Neuronal stem cell (in vitro differentiated cells): ENCODE measurements at regions not wholly inside any gene's neighbourhood (a gene's known extent, or its start where the extent isn't known, plus 50 kb on each side); places are given as distances from the start of the nearest gene placed in this dataset.
"Not testable (repeated sequence)": the region's sequence is repeated elsewhere in the genome, so short reads cannot be mapped to it uniquely, and the experiment has no call there.

ENCODE experiments used
- DNase-seq: peaks from one replicate; pipeline ENCODE4 v3.0.0-alpha.2; 2013; ENCODE audit warnings: low spot score
- H2AFZ ChIP-seq: one replicate; pipeline ENCODE4 v1.6.1; 2013; ENCODE audit warnings: mild to moderate bottlenecking, low read length, inconsistent platforms
- H2AK5ac ChIP-seq: 2 replicates; pipeline ENCODE4 v1.6.1; 2013; ENCODE audit warnings: low read depth, mild to moderate bottlenecking, inconsistent platforms, low read length, moderate library complexity, mixed read lengths
- H2BK120ac ChIP-seq: 2 replicates; pipeline ENCODE4 v1.6.1; 2013; ENCODE audit warnings: low read depth, mild to moderate bottlenecking, inconsistent platforms, low read length, moderate library complexity, mixed read lengths
- H2BK12ac ChIP-seq: one replicate; pipeline ENCODE4 v1.6.1; 2013; ENCODE audit warnings: low read length, inconsistent platforms
- H2BK15ac ChIP-seq: 2 replicates; pipeline ENCODE4 v1.6.1; 2013; ENCODE audit warnings: mild to moderate bottlenecking, low read length, inconsistent platforms, mixed read lengths
- H2BK5ac ChIP-seq: one replicate; pipeline ENCODE4 v1.6.1; 2013; ENCODE audit warnings: inconsistent platforms, mild to moderate bottlenecking, low read length, moderate library complexity
- H3K14ac ChIP-seq: one replicate; pipeline ENCODE4 v1.6.1; 2013; ENCODE audit warnings: low read length, inconsistent platforms
- H3K18ac ChIP-seq: 2 replicates; pipeline ENCODE4 v1.6.1; 2013; ENCODE audit warnings: low read length, inconsistent platforms
- H3K23ac ChIP-seq: 2 replicates; pipeline ENCODE4 v1.6.1; 2013; ENCODE audit warnings: low read depth, mild to moderate bottlenecking, mixed read lengths, low read length, inconsistent platforms; ENCODE audit not compliant: poor library complexity
- H3K27ac ChIP-seq: replicated peaks from 3 replicates; pipeline ENCODE4 v1.5.1; 2013; ENCODE audit warnings: low read length, inconsistent platforms
- H3K27me3 ChIP-seq, 3 experiments: 2 replicates each; pipeline ENCODE4 v1.6.1; 2013; ENCODE audit warnings: low read length in 3 of 3, mild to moderate bottlenecking in 2 of 3, inconsistent platforms in 1 of 3, low read depth in 1 of 3, mixed read lengths in 1 of 3, moderate library complexity in 1 of 3; ENCODE audit not compliant: control insufficient read depth in 3 of 3, insufficient read depth in 3 of 3
- H3K36me3 ChIP-seq, 2 donors: replicated peaks in 1 of 2; 2 replicates each; pipeline ENCODE4 v1.6.1; 2013; ENCODE audit warnings: low read length in 2 of 2; ENCODE audit not compliant: control insufficient read depth in 2 of 2, insufficient read depth in 2 of 2
- H3K4ac ChIP-seq: 2 replicates; pipeline ENCODE4 v1.6.1; 2013; ENCODE audit warnings: inconsistent platforms, mild to moderate bottlenecking, low read length, moderate library complexity
- H3K4me1 ChIP-seq, 2 donors: 1 replicate in 1 of 2; 2 replicates in 1 of 2; pipeline ENCODE4 v1.6.1; 2013; ENCODE audit warnings: low read length in 2 of 2, low read depth in 1 of 2; ENCODE audit not compliant: control insufficient read depth in 2 of 2, insufficient read depth in 1 of 2
- H3K4me2 ChIP-seq: one replicate; pipeline ENCODE4 v1.6.1; 2013; ENCODE audit warnings: mild to moderate bottlenecking, low read length, inconsistent platforms; ENCODE audit not compliant: insufficient read depth, poor library complexity, severe bottlenecking
- H3K4me3 ChIP-seq, 2 donors: 2 replicates each; pipeline ENCODE4 v1.5.1; 2013; ENCODE audit warnings: low read length in 2 of 2, mild to moderate bottlenecking in 2 of 2, inconsistent platforms in 1 of 2, moderate library complexity in 1 of 2
- H3K79me1 ChIP-seq: one replicate; pipeline ENCODE4 v1.6.1; 2013; ENCODE audit warnings: low read depth, mild to moderate bottlenecking, inconsistent platforms, low read length, moderate library complexity
- H3K9ac ChIP-seq: one replicate; pipeline ENCODE4 v1.6.1; 2013; ENCODE audit warnings: mild to moderate bottlenecking, low read depth, low read length, inconsistent platforms; ENCODE audit not compliant: poor library complexity
- H3K9me3 ChIP-seq, 2 donors: replicated peaks in 1 of 2; 2 replicates each; pipeline versions ENCODE3 to v1.6.1; 2013; ENCODE audit warnings: low read length in 2 of 2, mild to moderate bottlenecking in 2 of 2, inconsistent platforms in 1 of 2, low read depth in 1 of 2, mixed read lengths in 1 of 2, moderate library complexity in 1 of 2; ENCODE audit not compliant: control insufficient read depth in 2 of 2, insufficient read depth in 1 of 2
- H4K8ac ChIP-seq: one replicate; pipeline ENCODE4 v1.6.1; 2013; ENCODE audit warnings: low read depth, mild to moderate bottlenecking, inconsistent platforms, low read length, moderate library complexity
- H4K91ac ChIP-seq: one replicate; pipeline ENCODE4 v1.6.1; 2013; ENCODE audit warnings: low read length, low read depth, mild to moderate bottlenecking, inconsistent platforms; ENCODE audit not compliant: poor library complexity
- WGBS, 2 donors: extraction: QIAGEN DNeasy Blood & Tissue Kit; methylation state at CpG; one replicate each; pipeline ENCODE4 v1.1.7; 2013; ENCODE audit warnings: missing lambda C conversion rate in 2 of 2, mixed read lengths in 1 of 2; ENCODE audit not compliant: insufficient read length in 2 of 2, insufficient replicate concordance in 1 of 2; ENCODE audit errors: extremely low coverage in 2 of 2; 5-methylcytosine and 5-hydroxymethylcytosine counted together

GRCh38 chrX:67213686-67214085 is 330.1 kb upstream of the AR start:
- not testable (repeated sequence) for DNase-seq, H4K91ac ChIP-seq, H3K27ac ChIP-seq, H3K14ac ChIP-seq, H2AFZ ChIP-seq, H3K4me1 ChIP-seq, H3K79me1 ChIP-seq, H2BK5ac ChIP-seq, H3K36me3 ChIP-seq, H3K4me3 ChIP-seq, H4K8ac ChIP-seq, H2BK15ac ChIP-seq, H3K18ac ChIP-seq, H3K27me3 ChIP-seq, H2AK5ac ChIP-seq, H3K4ac ChIP-seq, H3K9ac ChIP-seq, H3K4me2 ChIP-seq, H3K9me3 ChIP-seq, H2BK12ac ChIP-seq, H3K23ac ChIP-seq, H2BK120ac ChIP-seq
- no CpG with 5 or more reads among the region's 3 CpGs for WGBS, 2 donors

- no peak overlapping the region for H2AK5ac ChIP-seq
- H3K4ac ChIP-seq = no peak overlapping the region
- no peak overlapping the region for H3K9ac ChIP-seq
- H2BK12ac ChIP-seq = no peak overlapping the region
- no peak overlapping the region for H2AFZ ChIP-seq
- no peak overlapping the region for H3K27ac ChIP-seq
- no peak overlapping the region for H2BK15ac ChIP-seq
- no peaks in the 10 kb centered on the region for H3K36me3 ChIP-seq
- no peak overlapping the region for H3K14ac ChIP-seq
- H4K91ac ChIP-seq = no peak overlapping the region
- no peaks in the 10 kb centered on the region for H3K9me3 ChIP-seq
- H2BK5ac ChIP-seq = no peak overlapping the region
- WGBS, 2 donors = no CpG with 5 or more reads among the region's 4 CpGs
- no peaks in the 10 kb centered on the region for H3K79me1 ChIP-seq
- no peak for DNase-seq
- H3K23ac ChIP-seq = no peak overlapping the region
- no peak overlapping the region for H3K18ac ChIP-seq
- no peak overlapping the region for H3K4me3 ChIP-seq
- H3K27me3 ChIP-seq = no peaks in the 10 kb centered on the region
- H4K8ac ChIP-seq = no peak overlapping the region
- H3K4me2 ChIP-seq = no peak overlapping the region
- no peak overlapping the region for H2BK120ac ChIP-seq
- no peaks in the 10 kb centered on the region for H3K4me1 ChIP-seq
Measured at GRCh38 chrX:67207912-67208311, 335.9 kb upstream of the AR start.

- Histone ChIP-seq H2BK15ac (no peak overlapping the region), H3K23ac (no peak overlapping the region), H3K79me1 (no peaks in the 10 kb centered on the region), H4K91ac (no peak overlapping the region), H3K27ac (no peak overlapping the region), H4K8ac (no peak overlapping the region), H2BK5ac (no peak overlapping the region), H3K9me3 (no peaks in the 10 kb centered on the region), H2BK12ac (no peak overlapping the region), H3K4ac (no peak overlapping the region), H3K4me2 (no peak overlapping the region), H2AK5ac (no peak overlapping the region), H3K27me3 (no peaks in the 10 kb centered on the region), H3K4me1 (no peaks in the 10 kb centered on the region), H3K9ac (no peak overlapping the region), H3K14ac (no peak overlapping the region), H3K4me3 (no peak overlapping the region), H3K36me3 (no peaks in the 10 kb centered on the region), H3K18ac (no peak overlapping the region), H2AFZ (no peak overlapping the region), H2BK120ac (no peak overlapping the region)
- WGBS, 2 donors = no CpG with 5 or more reads among the region's 2 CpGs
- DNase-seq = no peak
Measured at GRCh38 chrX:67159437-67159836, 384.4 kb upstream of the AR start.

- Histone ChIP-seq H3K18ac (no peak overlapping the region), H3K4ac (no peak overlapping the region), H2AK5ac (no peak overlapping the region), H3K9ac (no peak overlapping the region), H3K36me3 (no peaks in the 10 kb centered on the region), H3K79me1 (no peaks in the 10 kb centered on the region), H3K23ac (no peak overlapping the region), H2AFZ (no peak overlapping the region), H4K8ac (no peak overlapping the region), H2BK15ac (no peak overlapping the region), H2BK12ac (no peak overlapping the region), H3K9me3 (no peaks in the 10 kb centered on the region), H4K91ac (no peak overlapping the region), H3K4me3 (no peak overlapping the region), H2BK5ac (no peak overlapping the region), H3K27me3 (no peaks in the 10 kb centered on the region), H3K27ac (no peak overlapping the region), H3K14ac (no peak overlapping the region), H2BK120ac (no peak overlapping the region), H3K4me1 (no peaks in the 10 kb centered on the region), H3K4me2 (no peak overlapping the region)
- WGBS, 2 donors = no CpG with 5 or more reads among the region's 9 CpGs
- DNase-seq = no peak
Measured at GRCh38 chrX:67114635-67115034, 429.2 kb upstream of the AR start.
